Astrocyte of the cerebellum (primary cell): ENCODE measurements at regions not wholly inside any gene's neighbourhood (a gene's known extent, or its start where the extent isn't known, plus 50 kb on each side); places are given as distances from the start of the nearest gene placed in this dataset.

Source experiments
- DNase-seq: peaks from one replicate; pipeline ENCODE4 v3.0.0-alpha.2; 2011; ENCODE audit warnings: low read depth
- H3K4me3 ChIP-seq: 2 replicates; pipeline ENCODE4 v1.5.1; 2011; ENCODE audit warnings: mild to moderate bottlenecking, low read depth, low read length, moderate library complexity
- CTCF ChIP-seq: IDR thresholded peaks from 2 replicates; pipeline ENCODE4 v1.5.1; 2012; ENCODE audit warnings: low read length, low read depth, moderate library complexity, mild to moderate bottlenecking; ENCODE audit errors: missing control alignments
- in situ Hi-C: cut with HindIII; loops from 2 replicates; pipeline ENCODE4 v1.10.0; 2017; ENCODE audit warnings: low sequenced_read_pairs

GRCh38 chr10:11678074-11678793 is 63.9 kb upstream of the ECHDC3 start:
- no peak overlapping the region for H3K4me3 ChIP-seq
- no peak for TF ChIP-seq CTCF
- in situ Hi-C loops = loop anchor here (5.0 kb wide), 1 partner anchor 76 kb away; no protein-coding TSS in a partner anchor
- no peak for DNase-seq

DNA sequence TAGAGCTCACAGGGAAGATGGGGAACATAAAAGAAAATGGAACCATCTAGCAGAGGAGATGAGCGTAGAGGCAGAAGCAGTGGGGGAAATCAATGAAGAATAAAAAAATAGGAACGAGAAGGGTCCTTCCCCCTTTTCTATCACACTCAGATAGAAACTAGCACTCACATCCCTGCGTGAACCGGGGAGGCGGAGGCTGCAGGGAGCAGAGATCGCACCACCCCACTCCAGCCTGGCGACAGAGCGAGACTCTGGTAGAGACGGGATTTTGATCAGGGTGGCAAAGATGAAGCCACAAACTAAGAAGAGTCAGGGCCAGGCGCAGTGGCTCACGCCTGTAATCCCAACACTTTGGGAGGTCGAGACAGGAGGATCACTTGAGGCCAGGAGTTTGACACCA is 64.7 kb upstream of the ECHDC3 start:
- in situ Hi-C loops = loop anchor here (5.0 kb wide), 1 partner anchor 75 kb away; no protein-coding TSS in a partner anchor
- no peak for TF ChIP-seq CTCF
- H3K4me3 ChIP-seq = no peak overlapping the region
- no peak for DNase-seq

DNA sequence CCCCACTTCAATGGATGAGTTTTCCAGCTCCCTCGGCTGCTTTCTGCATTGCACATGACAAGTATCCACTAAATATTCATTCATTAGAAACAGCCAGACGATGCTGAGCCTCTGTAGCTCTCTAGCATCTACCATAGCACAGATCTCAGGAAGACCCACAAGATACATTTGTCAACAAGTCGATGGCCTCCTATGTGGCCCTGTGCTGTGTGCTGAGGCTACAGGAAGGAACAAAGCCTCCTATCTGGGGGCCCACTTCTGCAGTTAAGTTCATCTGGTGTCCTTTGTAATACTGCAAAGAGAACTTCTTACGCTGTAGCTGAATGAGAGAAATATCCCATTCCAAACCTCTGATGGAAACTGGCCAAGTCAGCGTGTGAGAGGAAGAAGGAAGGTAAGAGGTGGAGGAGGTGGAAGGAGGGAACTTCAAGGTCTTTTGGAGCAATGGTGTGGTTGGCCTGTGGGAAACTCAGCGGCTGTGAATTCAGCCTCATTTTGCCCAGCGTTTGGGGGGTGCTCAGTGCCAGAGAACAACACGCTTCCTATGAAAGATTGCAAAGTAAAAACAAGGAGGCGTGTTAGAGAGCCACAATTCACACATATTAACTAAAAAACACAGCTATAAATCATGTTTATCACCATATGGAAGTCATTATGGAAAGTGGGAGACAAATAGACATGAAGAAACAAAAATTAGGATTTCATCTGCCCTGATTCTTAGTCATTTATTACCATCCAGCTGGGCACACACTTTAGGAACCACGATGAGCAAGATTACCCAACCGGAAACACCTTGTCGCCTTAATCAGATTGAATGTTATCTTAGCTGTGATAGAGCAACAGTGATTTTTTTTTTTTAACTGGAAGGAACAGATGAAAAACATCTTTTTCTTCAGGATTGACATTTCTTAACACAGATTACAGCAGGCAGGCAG is 62.2 kb upstream of the USP6NL start:
- in situ Hi-C loops = no loop called here
- DNase-seq = no peak
- TF ChIP-seq CTCF = no peak
- no peak overlapping the region for H3K4me3 ChIP-seq

DNA sequence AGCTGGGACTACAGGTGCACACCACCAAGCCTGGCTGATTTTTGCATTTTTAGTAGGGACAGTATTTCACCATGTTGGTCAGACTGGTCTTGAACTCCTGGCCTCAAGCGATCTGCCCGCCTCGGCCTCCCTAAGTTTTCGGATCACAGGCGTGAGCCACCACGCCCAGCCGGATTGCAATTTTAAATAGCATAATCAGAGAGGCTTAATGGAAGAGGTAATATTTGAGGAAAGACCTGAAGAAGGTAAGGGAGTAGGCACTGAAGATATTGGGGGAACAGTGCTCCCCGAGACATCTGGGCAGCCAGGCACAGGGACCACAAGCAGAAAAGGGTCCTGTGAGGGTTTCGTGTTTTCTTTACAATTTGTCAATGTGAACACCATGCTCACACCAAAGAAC is 61.4 kb upstream of the USP6NL start:
- TF ChIP-seq CTCF = no peak
- no peak overlapping the region for H3K4me3 ChIP-seq
- in situ Hi-C loops = no loop called here
- DNase-seq = no peak

GRCh38 chr10:11670381-11670780 is 58.9 kb upstream of the USP6NL start:
- no peak for TF ChIP-seq CTCF
- no peak overlapping the region for H3K4me3 ChIP-seq
- no peak for DNase-seq
- in situ Hi-C loops = no loop called here

GRCh38 chr10:11668847-11669610 is 57.6 kb upstream of the USP6NL start:
- in situ Hi-C loops = no loop called here
- TF ChIP-seq CTCF = no peak
- H3K4me3 ChIP-seq = no peak overlapping the region
- no peak for DNase-seq
